HepG2 (cell line): ENCODE measurements at regions not wholly inside any gene's neighbourhood (a gene's known extent, or its start where the extent isn't known, plus 50 kb on each side); places are given as distances from the start of the nearest gene placed in this dataset.

ENCODE experiments used
- KAT2B ChIP-seq: fragments of 150-350 bp; IDR thresholded peaks from 2 replicates; pipeline ENCODE4 v1.6.1; 2014; ENCODE audit warnings: low read depth, low read length, borderline replicate concordance
- YY1 ChIP-seq: IDR thresholded peaks from 2 replicates; pipeline ENCODE4 v1.6.1; 2011; ENCODE audit warnings: low read length, low read depth, moderate library complexity, mild to moderate bottlenecking; ENCODE audit not compliant: insufficient read depth, insufficient replicate concordance
- ZNF530 ChIP-seq: sonication (generic); formaldehyde crosslinking; IDR thresholded peaks from 2 replicates; pipeline ENCODE4 v1.5.0; 2020; ENCODE audit warnings: low read depth, mild to moderate bottlenecking, missing genetic modification reagents
- ZNF605 ChIP-seq: sonication (generic); formaldehyde crosslinking; IDR thresholded peaks from 2 replicates; pipeline ENCODE4 v1.8.0; 2022; ENCODE audit warnings: mild to moderate bottlenecking, missing genetic modification reagents
- TF ChIP-seq, protein P1 (sequence below): sonication (generic); formaldehyde crosslinking; IDR thresholded peaks from 2 replicates; pipeline ENCODE4 v1.5.0; 2020; ENCODE audit warnings: mild to moderate bottlenecking, missing genetic modification reagents, moderate library complexity
- TF ChIP-seq, protein P2 (sequence below): sonication (generic); formaldehyde crosslinking; IDR thresholded peaks from 2 replicates; pipeline ENCODE4 v1.8.1; 2023; ENCODE audit warnings: mild to moderate bottlenecking, moderate library complexity, missing genetic modification reagents
- TF ChIP-seq, protein P3 (sequence below): sonication (generic); formaldehyde crosslinking; IDR thresholded peaks from 2 replicates; pipeline ENCODE4 v1.4.0; 2020; ENCODE audit warnings: missing genetic modification reagents, mild to moderate bottlenecking, borderline replicate concordance
- TF ChIP-seq, protein P4 (sequence below): IDR thresholded peaks from 2 replicates; pipeline ENCODE4 v1.6.1; 2016; ENCODE audit warnings: missing compliant biosample characterization, missing genetic modification reagents, borderline replicate concordance

DNA sequence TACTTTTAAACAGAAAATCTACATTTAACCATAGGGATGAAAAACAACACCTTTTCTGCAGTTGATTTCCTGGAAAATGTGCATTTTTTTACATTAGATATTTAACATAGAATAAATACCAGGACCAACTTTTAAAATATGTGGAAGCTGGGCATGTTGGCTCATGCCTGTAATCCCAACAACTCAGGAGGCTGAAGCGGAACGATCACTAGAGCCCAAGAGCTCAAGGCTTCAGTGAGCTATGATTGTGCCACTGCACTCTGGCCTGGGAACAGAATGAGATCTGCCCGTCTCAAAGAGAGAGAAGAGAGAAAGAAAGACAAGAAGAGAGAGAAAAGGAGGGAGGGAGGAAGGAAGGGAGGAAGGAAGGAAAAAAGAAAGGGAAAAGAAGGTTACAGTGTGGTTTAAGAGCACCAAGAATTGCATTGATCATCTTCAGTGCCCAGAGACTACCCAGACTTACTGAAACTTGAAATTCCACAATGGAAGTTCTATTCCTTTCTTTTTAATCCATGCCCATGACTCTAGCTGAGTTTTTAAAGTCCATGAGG is 189.4 kb upstream of the ARID1B start:
- no peak for TF ChIP-seq ZNF605 (CRISPR knock-in tag)
- TF ChIP-seq, protein P1, sequence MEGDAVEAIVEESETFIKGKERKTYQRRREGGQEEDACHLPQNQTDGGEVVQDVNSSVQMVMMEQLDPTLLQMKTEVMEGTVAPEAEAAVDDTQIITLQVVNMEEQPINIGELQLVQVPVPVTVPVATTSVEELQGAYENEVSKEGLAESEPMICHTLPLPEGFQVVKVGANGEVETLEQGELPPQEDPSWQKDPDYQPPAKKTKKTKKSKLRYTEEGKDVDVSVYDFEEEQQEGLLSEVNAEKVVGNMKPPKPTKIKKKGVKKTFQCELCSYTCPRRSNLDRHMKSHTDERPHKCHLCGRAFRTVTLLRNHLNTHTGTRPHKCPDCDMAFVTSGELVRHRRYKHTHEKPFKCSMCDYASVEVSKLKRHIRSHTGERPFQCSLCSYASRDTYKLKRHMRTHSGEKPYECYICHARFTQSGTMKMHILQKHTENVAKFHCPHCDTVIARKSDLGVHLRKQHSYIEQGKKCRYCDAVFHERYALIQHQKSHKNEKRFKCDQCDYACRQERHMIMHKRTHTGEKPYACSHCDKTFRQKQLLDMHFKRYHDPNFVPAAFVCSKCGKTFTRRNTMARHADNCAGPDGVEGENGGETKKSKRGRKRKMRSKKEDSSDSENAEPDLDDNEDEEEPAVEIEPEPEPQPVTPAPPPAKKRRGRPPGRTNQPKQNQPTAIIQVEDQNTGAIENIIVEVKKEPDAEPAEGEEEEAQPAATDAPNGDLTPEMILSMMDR (CRISPR knock-in tag) = no peak
- no peak for TF ChIP-seq KAT2B
- no peak for TF ChIP-seq ZNF530 (CRISPR knock-in tag)
- TF ChIP-seq YY1 = no peak
- TF ChIP-seq, protein P2, sequence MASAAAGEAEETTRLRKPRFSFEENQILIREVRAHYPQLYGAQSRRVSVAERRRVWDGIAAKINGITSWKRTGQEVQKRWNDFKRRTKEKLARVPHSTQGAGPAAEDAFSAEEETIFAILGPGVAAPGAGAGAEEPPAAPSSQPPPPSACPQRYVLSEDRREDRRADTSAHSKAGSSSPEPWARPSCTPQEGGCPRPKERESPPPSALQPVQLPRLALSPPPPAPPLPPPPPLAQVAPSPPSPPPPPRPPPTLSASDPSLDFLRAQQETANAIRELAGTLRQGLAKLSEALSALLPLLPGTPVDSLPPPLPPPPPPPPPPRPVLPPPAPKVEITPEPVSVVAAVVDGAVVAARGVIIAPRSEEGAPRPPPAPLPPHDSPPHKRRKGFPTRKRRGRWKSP = no peak
- TF ChIP-seq, protein P3, sequence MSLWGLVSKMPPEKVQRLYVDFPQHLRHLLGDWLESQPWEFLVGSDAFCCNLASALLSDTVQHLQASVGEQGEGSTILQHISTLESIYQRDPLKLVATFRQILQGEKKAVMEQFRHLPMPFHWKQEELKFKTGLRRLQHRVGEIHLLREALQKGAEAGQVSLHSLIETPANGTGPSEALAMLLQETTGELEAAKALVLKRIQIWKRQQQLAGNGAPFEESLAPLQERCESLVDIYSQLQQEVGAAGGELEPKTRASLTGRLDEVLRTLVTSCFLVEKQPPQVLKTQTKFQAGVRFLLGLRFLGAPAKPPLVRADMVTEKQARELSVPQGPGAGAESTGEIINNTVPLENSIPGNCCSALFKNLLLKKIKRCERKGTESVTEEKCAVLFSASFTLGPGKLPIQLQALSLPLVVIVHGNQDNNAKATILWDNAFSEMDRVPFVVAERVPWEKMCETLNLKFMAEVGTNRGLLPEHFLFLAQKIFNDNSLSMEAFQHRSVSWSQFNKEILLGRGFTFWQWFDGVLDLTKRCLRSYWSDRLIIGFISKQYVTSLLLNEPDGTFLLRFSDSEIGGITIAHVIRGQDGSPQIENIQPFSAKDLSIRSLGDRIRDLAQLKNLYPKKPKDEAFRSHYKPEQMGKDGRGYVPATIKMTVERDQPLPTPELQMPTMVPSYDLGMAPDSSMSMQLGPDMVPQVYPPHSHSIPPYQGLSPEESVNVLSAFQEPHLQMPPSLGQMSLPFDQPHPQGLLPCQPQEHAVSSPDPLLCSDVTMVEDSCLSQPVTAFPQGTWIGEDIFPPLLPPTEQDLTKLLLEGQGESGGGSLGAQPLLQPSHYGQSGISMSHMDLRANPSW = no peak
- TF ChIP-seq, protein P4, sequence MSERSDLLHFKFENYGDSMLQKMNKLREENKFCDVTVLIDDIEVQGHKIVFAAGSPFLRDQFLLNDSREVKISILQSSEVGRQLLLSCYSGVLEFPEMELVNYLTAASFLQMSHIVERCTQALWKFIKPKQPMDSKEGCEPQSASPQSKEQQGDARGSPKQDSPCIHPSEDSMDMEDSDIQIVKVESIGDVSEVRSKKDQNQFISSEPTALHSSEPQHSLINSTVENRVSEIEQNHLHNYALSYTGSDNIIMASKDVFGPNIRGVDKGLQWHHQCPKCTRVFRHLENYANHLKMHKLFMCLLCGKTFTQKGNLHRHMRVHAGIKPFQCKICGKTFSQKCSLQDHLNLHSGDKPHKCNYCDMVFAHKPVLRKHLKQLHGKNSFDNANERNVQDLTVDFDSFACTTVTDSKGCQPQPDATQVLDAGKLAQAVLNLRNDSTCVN = no peak
